Ovary (tissue), 7 donors: ENCODE measurements at regions not wholly inside any gene's neighbourhood (a gene's known extent, or its start where the extent isn't known, plus 50 kb on each side); places are given as distances from the start of the nearest gene placed in this dataset.

Source experiments
- DNase-seq, 5 donors: peaks; one replicate each; pipeline ENCODE4 v3.0.0-alpha.2; 2019 to 2020
- H3K27ac ChIP-seq, 2 donors: fragments of 200-600 bp; one replicate each; pipeline versions ENCODE4 v1.5.1 to v1.8.0; 2019 to 2022
- H3K27me3 ChIP-seq: fragments of 200-600 bp; one replicate; pipeline ENCODE4 v1.8.0; 2022
- H3K36me3 ChIP-seq: fragments of 200-600 bp; sonication (generic); one replicate; pipeline ENCODE4 v1.5.1; 2019
- H3K4me1 ChIP-seq: one replicate; pipeline ENCODE4 v1.8.1; 2013; ENCODE audit warnings: mild to moderate bottlenecking, moderate library complexity; ENCODE audit not compliant: insufficient read depth
- H3K4me3 ChIP-seq: fragments of 200-600 bp; sonication (generic); one replicate; pipeline ENCODE4 v1.5.1; 2017
- H3K9me3 ChIP-seq, 2 donors: fragments of 200-600 bp in 1 of 2; sonication (generic) in 1 of 2; one replicate each; pipeline versions ENCODE4 v1.5.1 to v1.8.1; 2013 to 2019; ENCODE audit warnings: mild to moderate bottlenecking in 1 of 2, moderate library complexity in 1 of 2
- EP300 ChIP-seq: sonication (generic); formaldehyde crosslinking; IDR thresholded peaks from one replicate; pipeline ENCODE4 v1.6.1; 2017; ENCODE audit warnings: antibody characterized with exemption
- POLR2A ChIP-seq: fragments of 450-650 bp; IDR thresholded peaks from one replicate; pipeline ENCODE4 v1.6.1; 2017; ENCODE audit warnings: antibody characterized with exemption, mild to moderate bottlenecking, moderate library complexity
- WGBS, 3 donors: extraction: QIAGEN DNeasy Blood & Tissue Kit in 1 of 3; methylation state at CpG; one replicate each; pipeline versions ENCODE4 v1.1.5 to v1.1.7; 2013 to 2017; 5-methylcytosine and 5-hydroxymethylcytosine counted together
- intact Hi-C, 4 donors: fragments of 100-400 bp; cut with DNase I; formaldehyde crosslinking; loops; one replicate each; pipeline versions ENCODE4 v1.11.0 to v1.15.1; 2022 to 2023
- TF ChIP-seq, protein P1 (sequence below), 3 donors: fragments of 450-650 bp in 2 of 3; fragments of 200-600 bp in 1 of 3; IDR thresholded peaks; one replicate each; pipeline versions ENCODE4 v1.5.1 to v1.8.0; 2016 to 2022; ENCODE audit warnings: antibody characterized with exemption in 3 of 3, mild to moderate bottlenecking in 1 of 3
- donor health status: DM: no; HTN: no; CAD: no; lungs with moderate emphysema.
- donor health status: DM: no; HTN: no; CAD: no.
- donor health status: Bipolar disorder and iron deficiency.
- donor health status: DM: no; HTN: no; CAD: no.
- donor health status: DM: yes; HTN: yes; CAD: no.

GRCh38 chr6:135640449-135641111, 143.0 kb upstream of the AHI1 start:
- no peaks in the 10 kb centered on the region for H3K27me3 ChIP-seq
- no peak for DNase-seq
- no peak for TF ChIP-seq EP300
- TF ChIP-seq, protein P1, sequence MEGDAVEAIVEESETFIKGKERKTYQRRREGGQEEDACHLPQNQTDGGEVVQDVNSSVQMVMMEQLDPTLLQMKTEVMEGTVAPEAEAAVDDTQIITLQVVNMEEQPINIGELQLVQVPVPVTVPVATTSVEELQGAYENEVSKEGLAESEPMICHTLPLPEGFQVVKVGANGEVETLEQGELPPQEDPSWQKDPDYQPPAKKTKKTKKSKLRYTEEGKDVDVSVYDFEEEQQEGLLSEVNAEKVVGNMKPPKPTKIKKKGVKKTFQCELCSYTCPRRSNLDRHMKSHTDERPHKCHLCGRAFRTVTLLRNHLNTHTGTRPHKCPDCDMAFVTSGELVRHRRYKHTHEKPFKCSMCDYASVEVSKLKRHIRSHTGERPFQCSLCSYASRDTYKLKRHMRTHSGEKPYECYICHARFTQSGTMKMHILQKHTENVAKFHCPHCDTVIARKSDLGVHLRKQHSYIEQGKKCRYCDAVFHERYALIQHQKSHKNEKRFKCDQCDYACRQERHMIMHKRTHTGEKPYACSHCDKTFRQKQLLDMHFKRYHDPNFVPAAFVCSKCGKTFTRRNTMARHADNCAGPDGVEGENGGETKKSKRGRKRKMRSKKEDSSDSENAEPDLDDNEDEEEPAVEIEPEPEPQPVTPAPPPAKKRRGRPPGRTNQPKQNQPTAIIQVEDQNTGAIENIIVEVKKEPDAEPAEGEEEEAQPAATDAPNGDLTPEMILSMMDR (IDR thresholded peaks at IDR 0.05), result no peak
- TF ChIP-seq POLR2A, result no peak
- H3K9me3 ChIP-seq, result no peaks in the 10 kb centered on the region
- H3K4me3 ChIP-seq, result no peak overlapping the region
- H3K27ac ChIP-seq, result no peak overlapping the region
- peaks cover 2% of the 10 kb centered on the region for H3K4me1 ChIP-seq
- intact Hi-C loops, result no loop called here
- WGBS, 3 donors, result 24 to 33% (median 27%) methylated on average over 3 of the region's 3 CpGs
- no peaks in the 10 kb centered on the region for H3K36me3 ChIP-seq

DNA sequence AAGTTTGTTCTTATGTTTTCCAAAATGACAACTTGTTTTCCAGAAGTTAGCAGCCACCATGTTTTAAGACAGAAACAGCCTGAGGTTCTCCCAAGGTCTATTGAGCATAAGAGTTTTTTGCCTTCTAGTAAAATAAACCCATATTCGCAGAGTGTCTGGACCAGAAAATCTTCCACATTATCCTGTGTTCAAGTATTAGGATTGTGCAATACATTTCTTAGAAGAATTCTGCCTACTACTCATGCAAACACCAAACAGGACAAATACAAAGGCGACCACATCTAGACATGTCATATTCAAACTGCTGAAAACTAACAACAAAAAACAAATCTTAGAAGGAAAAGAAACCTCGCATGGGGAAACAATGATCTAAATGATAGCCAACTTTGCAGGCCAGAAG, 145.4 kb upstream of the AHI1 start:
- TF ChIP-seq EP300 (no peak), POLR2A (no peak)
- TF ChIP-seq, protein P1 (IDR thresholded peaks at IDR 0.05), result no peak
- WGBS, 3 donors, result 96 to 98% (median 97%) methylated on average over 3 of the region's 3 CpGs
- intact Hi-C loops, result no loop called here

DNA sequence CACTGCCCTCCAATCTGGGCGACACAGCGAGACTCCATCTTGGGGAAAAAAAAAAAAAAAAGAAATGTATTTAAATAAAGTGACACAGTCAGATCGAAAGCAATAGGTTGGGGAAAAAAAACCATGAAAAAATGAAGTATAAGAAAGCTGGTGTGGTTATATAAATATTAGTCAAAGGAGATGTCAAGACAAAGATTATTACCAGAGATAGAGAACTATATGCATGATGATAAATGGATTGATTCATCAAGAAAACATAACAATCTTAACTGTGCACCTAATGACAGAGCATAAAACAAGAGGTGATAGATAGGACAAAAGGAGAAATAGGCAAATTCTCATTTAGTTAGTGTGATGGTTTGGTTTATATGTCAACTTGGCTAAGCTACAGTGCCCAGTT, 146.9 kb upstream of the AHI1 start:
- Histone ChIP-seq H3K27ac (no peak overlapping the region), H3K4me1 (peaks cover 2% of the 10 kb centered on the region), H3K9me3 (no peaks in the 10 kb centered on the region), H3K27me3 (no peaks in the 10 kb centered on the region), H3K4me3 (no peak overlapping the region), H3K36me3 (no peaks in the 10 kb centered on the region)
- intact Hi-C loops, result no loop called here
- TF ChIP-seq, protein P1 (IDR thresholded peaks at IDR 0.05), result no peak
- TF ChIP-seq EP300 (no peak), POLR2A (no peak)
- no peak for DNase-seq
- WGBS, 3 donors, result 93 to 97% (median 97%) methylated on average over 3 of the region's 3 CpGs

More for the DNA sequence above, 145.4 kb upstream of the AHI1 start:
- DNase-seq, result no peak
- H3K27ac ChIP-seq, result no peak overlapping the region
- no peak overlapping the region for H3K4me3 ChIP-seq
- no peaks in the 10 kb centered on the region for H3K36me3 ChIP-seq
- no peaks in the 10 kb centered on the region for H3K9me3 ChIP-seq
- H3K27me3 ChIP-seq, result no peaks in the 10 kb centered on the region
- peaks cover 2% of the 10 kb centered on the region for H3K4me1 ChIP-seq

- Histone ChIP-seq H3K9me3 (no peaks in the 10 kb centered on the region), H3K36me3 (no peaks in the 10 kb centered on the region), H3K27ac (no peak overlapping the region), H3K4me1 (no peaks in the 10 kb centered on the region), H3K27me3 (no peaks in the 10 kb centered on the region), H3K4me3 (no peak overlapping the region)
- no peak for DNase-seq
- TF ChIP-seq, protein P1 (IDR thresholded peaks at IDR 0.05), result no peak
- no peak for TF ChIP-seq POLR2A
- no peak for TF ChIP-seq EP300
- intact Hi-C loops, result no loop called here
Observed at GRCh38 chr6:135647521-135647920, 150.0 kb upstream of the AHI1 start.
